Glutamatergic neuron (in vitro differentiated cells): ENCODE measurements at regions not wholly inside any gene's neighbourhood (a gene's known extent, or its start where the extent isn't known, plus 50 kb on each side); places are given as distances from the start of the nearest gene placed in this dataset.
"Not testable (repeated sequence)": the region's sequence is repeated elsewhere in the genome, so short reads cannot be mapped to it uniquely, and the experiment has no call there.

ENCODE experiments used
- DNase-seq: peaks from one replicate; pipeline ENCODE4 v3.0.0; 2022
- H3K27ac Mint-ChIP-seq: one replicate; pipeline ENCODE4 v1.8.0; 2020; ENCODE audit warnings: mild to moderate bottlenecking, mixed read lengths, inconsistent platforms; ENCODE audit not compliant: unreplicated experiment
- H3K27me3 Mint-ChIP-seq: one replicate; pipeline ENCODE4 v1.8.0; 2020; ENCODE audit warnings: mild to moderate bottlenecking, moderate library complexity, mixed read lengths, inconsistent platforms; ENCODE audit not compliant: unreplicated experiment
- H3K36me3 Mint-ChIP-seq: one replicate; pipeline ENCODE4 v1.8.0; 2020; ENCODE audit warnings: mild to moderate bottlenecking, mixed read lengths, inconsistent platforms; ENCODE audit not compliant: unreplicated experiment
- H3K4me1 Mint-ChIP-seq: one replicate; pipeline ENCODE4 v1.8.0; 2020; ENCODE audit warnings: mild to moderate bottlenecking, low read depth, mixed read lengths, inconsistent platforms; ENCODE audit not compliant: unreplicated experiment
- H3K4me3 Mint-ChIP-seq: one replicate; pipeline ENCODE4 v1.8.0; 2020; ENCODE audit warnings: mild to moderate bottlenecking, mixed read lengths, inconsistent platforms; ENCODE audit not compliant: unreplicated experiment
- H3K9me3 Mint-ChIP-seq: one replicate; pipeline ENCODE4 v1.8.0; 2020; ENCODE audit warnings: mild to moderate bottlenecking, moderate library complexity, mixed read lengths, inconsistent platforms; ENCODE audit not compliant: unreplicated experiment
- TF ChIP-seq, protein P1 (sequence below): fragments of 200-600 bp; sonication (generic); IDR thresholded peaks from one replicate; pipeline ENCODE4 v1.5.0; 2021; ENCODE audit not compliant: partially characterized antibody, unreplicated experiment

DNA sequence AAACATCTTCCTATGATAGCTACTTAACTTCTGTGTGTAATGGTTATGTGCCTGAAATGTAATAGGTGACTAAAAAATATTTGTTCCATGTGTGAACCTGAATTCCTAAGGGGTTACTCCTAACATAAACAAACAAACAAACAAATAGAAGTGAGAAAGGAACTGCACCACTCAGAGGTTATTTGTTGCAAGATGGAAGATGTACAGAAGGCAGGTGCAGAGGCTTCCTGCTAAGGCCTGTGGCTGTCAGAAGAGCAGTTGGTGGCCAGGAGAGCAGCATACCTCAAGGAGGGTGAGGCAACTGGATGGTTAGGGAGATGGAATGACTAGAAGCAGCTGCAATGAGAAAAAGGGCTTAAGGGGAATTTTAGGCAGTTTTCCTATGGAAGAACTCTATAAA, 940.6 kb downstream of the TTLL7 start:
- no peaks in the 10 kb centered on the region for H3K27me3 Mint-ChIP-seq
- H3K9me3 Mint-ChIP-seq = no peaks in the 10 kb centered on the region
- H3K36me3 Mint-ChIP-seq = no peaks in the 10 kb centered on the region
- H3K4me1 Mint-ChIP-seq = no peaks in the 10 kb centered on the region
- H3K27ac Mint-ChIP-seq = no peak overlapping the region
- no peak overlapping the region for H3K4me3 Mint-ChIP-seq
- no peak for DNase-seq
- TF ChIP-seq, protein P1, sequence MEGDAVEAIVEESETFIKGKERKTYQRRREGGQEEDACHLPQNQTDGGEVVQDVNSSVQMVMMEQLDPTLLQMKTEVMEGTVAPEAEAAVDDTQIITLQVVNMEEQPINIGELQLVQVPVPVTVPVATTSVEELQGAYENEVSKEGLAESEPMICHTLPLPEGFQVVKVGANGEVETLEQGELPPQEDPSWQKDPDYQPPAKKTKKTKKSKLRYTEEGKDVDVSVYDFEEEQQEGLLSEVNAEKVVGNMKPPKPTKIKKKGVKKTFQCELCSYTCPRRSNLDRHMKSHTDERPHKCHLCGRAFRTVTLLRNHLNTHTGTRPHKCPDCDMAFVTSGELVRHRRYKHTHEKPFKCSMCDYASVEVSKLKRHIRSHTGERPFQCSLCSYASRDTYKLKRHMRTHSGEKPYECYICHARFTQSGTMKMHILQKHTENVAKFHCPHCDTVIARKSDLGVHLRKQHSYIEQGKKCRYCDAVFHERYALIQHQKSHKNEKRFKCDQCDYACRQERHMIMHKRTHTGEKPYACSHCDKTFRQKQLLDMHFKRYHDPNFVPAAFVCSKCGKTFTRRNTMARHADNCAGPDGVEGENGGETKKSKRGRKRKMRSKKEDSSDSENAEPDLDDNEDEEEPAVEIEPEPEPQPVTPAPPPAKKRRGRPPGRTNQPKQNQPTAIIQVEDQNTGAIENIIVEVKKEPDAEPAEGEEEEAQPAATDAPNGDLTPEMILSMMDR = no peak

- no peak overlapping the region for H3K4me3 Mint-ChIP-seq
- peaks cover 2% of the 10 kb centered on the region for H3K9me3 Mint-ChIP-seq
- H3K36me3 Mint-ChIP-seq = peaks cover 9% of the 10 kb centered on the region
- H3K4me1 Mint-ChIP-seq = no peaks in the 10 kb centered on the region
- no peak for DNase-seq
- H3K27ac Mint-ChIP-seq = no peak overlapping the region
- no peaks in the 10 kb centered on the region for H3K27me3 Mint-ChIP-seq
- TF ChIP-seq, protein P1 = no peak
These were observed 943.4 kb downstream of the TTLL7 start for GRCh38 chr1:83055391-83056170.

GRCh38 chr1:83053446-83053845, 945.5 kb downstream of the TTLL7 start:
- peaks cover 9% of the 10 kb centered on the region for H3K36me3 Mint-ChIP-seq
- H3K27ac Mint-ChIP-seq = no peak overlapping the region
- no peaks in the 10 kb centered on the region for H3K4me1 Mint-ChIP-seq
- no peak overlapping the region for H3K4me3 Mint-ChIP-seq
- TF ChIP-seq, protein P1 = no peak
- no peak for DNase-seq
- H3K27me3 Mint-ChIP-seq = no peaks in the 10 kb centered on the region
- H3K9me3 Mint-ChIP-seq = peaks cover 3% of the 10 kb centered on the region

DNA sequence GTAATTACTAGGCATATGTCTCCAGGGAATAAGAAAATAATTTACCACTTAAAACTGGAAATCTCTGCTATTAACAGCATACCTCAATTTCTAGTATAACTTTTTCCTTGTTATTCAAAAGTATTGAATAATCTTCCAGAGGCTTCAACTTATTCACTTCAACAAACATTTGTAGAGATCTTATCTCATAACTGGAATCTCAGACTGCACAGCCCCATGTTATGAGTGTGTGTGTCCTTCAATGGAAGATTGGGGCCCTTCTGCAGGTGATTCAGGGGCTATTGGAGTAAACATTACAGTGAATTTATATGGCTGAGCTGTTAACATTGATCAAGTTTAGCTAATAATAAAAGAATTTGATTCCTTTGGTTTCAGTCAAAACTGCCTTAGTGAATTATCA, 946.1 kb downstream of the TTLL7 start:
- TF ChIP-seq, protein P1 = no peak
- Mint-ChIP-seq H3K36me3 (peaks cover 9% of the 10 kb centered on the region), H3K9me3 (peaks cover 3% of the 10 kb centered on the region)

DNA sequence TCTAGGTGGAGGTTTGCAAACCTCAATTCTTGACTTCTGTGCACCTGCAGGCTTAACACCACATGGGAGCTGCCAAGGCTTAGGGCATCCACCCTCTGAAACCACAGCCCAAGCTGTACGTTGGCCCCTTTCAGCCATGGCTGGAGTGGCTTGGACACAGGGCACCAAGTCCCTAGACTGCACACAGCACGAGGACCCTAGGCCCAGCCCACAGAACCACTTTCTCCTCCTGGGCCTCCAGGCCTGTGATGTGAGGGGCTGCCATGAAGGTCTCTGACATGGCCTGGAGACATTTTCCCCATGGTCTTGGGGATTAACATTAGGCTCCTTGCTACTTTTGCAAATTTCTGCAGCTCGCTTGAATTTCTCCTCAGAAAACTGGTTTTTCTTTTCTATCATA, 947.9 kb downstream of the TTLL7 start:
- not testable (repeated sequence) for H3K27ac Mint-ChIP-seq, H3K4me1 Mint-ChIP-seq, H3K36me3 Mint-ChIP-seq, H3K27me3 Mint-ChIP-seq, H3K4me3 Mint-ChIP-seq, DNase-seq, H3K9me3 Mint-ChIP-seq

More for the DNA sequence above, 946.1 kb downstream of the TTLL7 start:
- DNase-seq = no peak
- H3K27ac Mint-ChIP-seq = no peak overlapping the region
- no peak overlapping the region for H3K4me3 Mint-ChIP-seq
- H3K27me3 Mint-ChIP-seq = no peaks in the 10 kb centered on the region
- H3K4me1 Mint-ChIP-seq = no peaks in the 10 kb centered on the region
